SK-N-SH (cell line): ENCODE measurements at regions not wholly inside any gene's neighbourhood (a gene's known extent, or its start where the extent isn't known, plus 50 kb on each side); places are given as distances from the start of the nearest gene placed in this dataset.

ENCODE experiments used
- CTCF ChIA-PET: fragments of 300-600, 350-600 bp; formaldehyde crosslinking; extraction: SDS; loops from one replicate; lab custom pipeline; 2021; lab: Yijun Ruan, JAX
- POLR2A ChIA-PET: fragments of 350-600 bp; sonication (Branson Sonifier 250); formaldehyde crosslinking; extraction: SDS; loops from one replicate; lab custom pipeline; 2020; ENCODE audit warnings: antibody characterized with exemption, inconsistent platforms; lab: Yijun Ruan, JAX
- DNase-seq: peaks from one replicate; pipeline ENCODE4 v3.0.0; 2012
- H2AFZ ChIP-seq: fragments of 200-600 bp; sonication (generic); 2 replicates; pipeline ENCODE4 v1.8.1; 2016; ENCODE audit warnings: antibody characterized with exemption, mild to moderate bottlenecking, low read depth
- H3F3A ChIP-seq: fragments of 200-600 bp; sonication (generic); replicated peaks from 2 replicates; pipeline ENCODE3; 2016; ENCODE audit warnings: antibody characterized with exemption, mild to moderate bottlenecking; ENCODE audit not compliant: insufficient read depth
- H3K27ac ChIP-seq, 2 experiments: fragments of 200-500 bp in 1 of 2; fragments of 200-600 bp in 1 of 2; sonication (Bioruptor generic) in 1 of 2; sonication (generic), shearing (Covaris generic) in 1 of 2; 2 replicates each; pipeline versions ENCODE4 v1.5.1 to v1.6.1; 2014 to 2016; ENCODE audit warnings: low read depth in 2 of 2, inconsistent platforms in 1 of 2, low read length in 1 of 2, mild to moderate bottlenecking in 1 of 2, mixed read lengths in 1 of 2
- H3K27me3 ChIP-seq: fragments of 200-600 bp; sonication (generic), shearing (Covaris generic); 2 replicates; pipeline ENCODE4 v1.6.1; 2016; ENCODE audit warnings: mixed run types; ENCODE audit not compliant: insufficient read depth
- H3K36me3 ChIP-seq, 2 experiments: fragments of 200-500 bp in 1 of 2; fragments of 200-600 bp in 1 of 2; sonication (Bioruptor generic) in 1 of 2; sonication (generic) in 1 of 2; replicated peaks in 1 of 2; 2 replicates each; pipeline versions ENCODE3 to v1.5.1; 2014 to 2016; ENCODE audit warnings: low read length in 1 of 2, mild to moderate bottlenecking in 1 of 2; ENCODE audit not compliant: insufficient read depth in 2 of 2, control insufficient read depth in 1 of 2
- H3K4me1 ChIP-seq, 2 experiments: fragments of 200-500 bp in 1 of 2; fragments of 200-600 bp in 1 of 2; sonication (Bioruptor generic) in 1 of 2; sonication (generic), shearing (Covaris generic) in 1 of 2; 2 replicates each; pipeline versions ENCODE4 v1.5.1 to v1.6.1; 2014 to 2016; ENCODE audit warnings: low read depth in 1 of 2, low read length in 1 of 2, mixed run types in 1 of 2; ENCODE audit not compliant: insufficient read depth in 2 of 2, control insufficient read depth in 1 of 2
- H3K4me2 ChIP-seq: fragments of 200-600 bp; sonication (generic), shearing (Covaris generic); 2 replicates; pipeline ENCODE4 v1.6.1; 2017; ENCODE audit warnings: mixed run types
- H3K4me3 ChIP-seq, 2 experiments: fragments of 200-500 bp in 1 of 2; fragments of 200-600 bp in 1 of 2; sonication (Bioruptor generic) in 1 of 2; sonication (generic), shearing (Covaris generic) in 1 of 2; 2 replicates each; pipeline versions ENCODE4 v1.5.1 to v1.8.1; 2014 to 2016; ENCODE audit warnings: low read depth in 2 of 2, inconsistent platforms in 1 of 2, low read length in 1 of 2, mild to moderate bottlenecking in 1 of 2, mixed read lengths in 1 of 2, moderate library complexity in 1 of 2
- H3K79me2 ChIP-seq: fragments of 200-600 bp; sonication (generic); 2 replicates; pipeline ENCODE4 v1.8.1; 2017; ENCODE audit warnings: mild to moderate bottlenecking; ENCODE audit not compliant: insufficient read depth
- H3K9ac ChIP-seq: fragments of 200-600 bp; sonication (generic); 2 replicates; pipeline ENCODE4 v1.6.1; 2017; ENCODE audit warnings: mixed run types
- H3K9me2 ChIP-seq: fragments of 200-600 bp; sonication (generic); 2 replicates; pipeline ENCODE4 v1.6.1; 2017; ENCODE audit warnings: mixed run types
- H3K9me3 ChIP-seq: fragments of 200-600 bp; sonication (generic); 2 replicates; pipeline ENCODE4 v1.6.1; 2017; ENCODE audit warnings: mixed run types, mild to moderate bottlenecking, moderate library complexity
- H4K20me1 ChIP-seq: fragments of 200-600 bp; sonication (generic); 2 replicates; pipeline ENCODE4 v1.6.1; 2017; ENCODE audit warnings: mild to moderate bottlenecking, mixed run types; ENCODE audit not compliant: insufficient read depth
- CHD2 ChIP-seq: fragments of 150-350 bp; IDR thresholded peaks from 2 replicates; pipeline ENCODE4 v1.6.1; 2018; ENCODE audit warnings: low read length; ENCODE audit not compliant: partially characterized antibody
- ELF1 ChIP-seq: IDR thresholded peaks from 2 replicates; pipeline ENCODE4 v1.4.0; 2012
- EP300 ChIP-seq, 2 experiments: IDR thresholded peaks; 2 replicates each; pipeline versions ENCODE4 v1.4.0 to v1.6.1; 2012; ENCODE audit warnings: borderline replicate concordance in 1 of 2, low read depth in 1 of 2, low read length in 1 of 2
- FOSL2 ChIP-seq: IDR thresholded peaks from 2 replicates; pipeline ENCODE4 v1.4.0; 2012; ENCODE audit warnings: low read depth, mild to moderate bottlenecking, moderate library complexity, borderline replicate concordance
- FOXM1 ChIP-seq: IDR thresholded peaks from 2 replicates; pipeline ENCODE4 v1.4.0; 2012; ENCODE audit warnings: low read depth, mild to moderate bottlenecking
- GABPA ChIP-seq: IDR thresholded peaks from 2 replicates; pipeline ENCODE4 v1.4.0; 2012; ENCODE audit warnings: low read depth, mild to moderate bottlenecking
- JUND ChIP-seq: IDR thresholded peaks from 2 replicates; pipeline ENCODE4 v1.4.0; 2012
- MEF2A ChIP-seq: IDR thresholded peaks from 2 replicates; pipeline ENCODE4 v1.4.0; 2012; ENCODE audit warnings: low read depth, borderline replicate concordance
- MXI1 ChIP-seq: IDR thresholded peaks from 2 replicates; pipeline ENCODE4 v1.6.1; 2012; ENCODE audit warnings: mild to moderate bottlenecking, low read depth, low read length, improper control_type of control experiment
- NFIC ChIP-seq: IDR thresholded peaks from 2 replicates; pipeline ENCODE4 v1.4.0; 2012; ENCODE audit warnings: borderline replicate concordance
- POLR2AphosphoS5 ChIP-seq: IDR thresholded peaks from 2 replicates; pipeline ENCODE4 v1.6.1; 2012; ENCODE audit warnings: low read depth, low read length
- RCOR1 ChIP-seq: fragments of 150-350 bp; IDR thresholded peaks from 2 replicates; pipeline ENCODE4 v1.6.1; 2017; ENCODE audit warnings: antibody characterized with exemption, low read length
- RXRA ChIP-seq: IDR thresholded peaks from 2 replicates; pipeline ENCODE4 v1.4.0; 2012; ENCODE audit warnings: low read depth, mild to moderate bottlenecking, borderline replicate concordance
- SIN3A ChIP-seq: IDR thresholded peaks from 2 replicates; pipeline ENCODE4 v1.6.1; 2012; ENCODE audit warnings: low read depth, mild to moderate bottlenecking, low read length, moderate library complexity, borderline replicate concordance
- SMC3 ChIP-seq: IDR thresholded peaks from 2 replicates; pipeline ENCODE4 v1.6.1; 2012; ENCODE audit warnings: low read depth, low read length, improper control_type of control experiment
- TCF12 ChIP-seq: IDR thresholded peaks from 2 replicates; pipeline ENCODE4 v1.4.0; 2012
- TEAD4 ChIP-seq: IDR thresholded peaks from 2 replicates; pipeline ENCODE4 v1.4.0; 2012; ENCODE audit warnings: mild to moderate bottlenecking, borderline replicate concordance; ENCODE audit not compliant: insufficient read depth
- WGBS: methylation state at CpG from one replicate; pipeline ENCODE4 v1.1.6; 2017; ENCODE audit warnings: low lambda C conversion rate; 5-methylcytosine and 5-hydroxymethylcytosine counted together
- TF ChIP-seq, protein P1 (sequence below): IDR thresholded peaks from 2 replicates; pipeline ENCODE4 v1.4.0; 2012; ENCODE audit warnings: low read depth, borderline replicate concordance
- TF ChIP-seq, protein P2 (sequence below): IDR thresholded peaks from 2 replicates; pipeline ENCODE4; 2012
- TF ChIP-seq, protein P3 (sequence below): IDR thresholded peaks from 2 replicates; pipeline ENCODE4 v1.4.0; 2012; ENCODE audit warnings: low read depth, borderline replicate concordance

DNA sequence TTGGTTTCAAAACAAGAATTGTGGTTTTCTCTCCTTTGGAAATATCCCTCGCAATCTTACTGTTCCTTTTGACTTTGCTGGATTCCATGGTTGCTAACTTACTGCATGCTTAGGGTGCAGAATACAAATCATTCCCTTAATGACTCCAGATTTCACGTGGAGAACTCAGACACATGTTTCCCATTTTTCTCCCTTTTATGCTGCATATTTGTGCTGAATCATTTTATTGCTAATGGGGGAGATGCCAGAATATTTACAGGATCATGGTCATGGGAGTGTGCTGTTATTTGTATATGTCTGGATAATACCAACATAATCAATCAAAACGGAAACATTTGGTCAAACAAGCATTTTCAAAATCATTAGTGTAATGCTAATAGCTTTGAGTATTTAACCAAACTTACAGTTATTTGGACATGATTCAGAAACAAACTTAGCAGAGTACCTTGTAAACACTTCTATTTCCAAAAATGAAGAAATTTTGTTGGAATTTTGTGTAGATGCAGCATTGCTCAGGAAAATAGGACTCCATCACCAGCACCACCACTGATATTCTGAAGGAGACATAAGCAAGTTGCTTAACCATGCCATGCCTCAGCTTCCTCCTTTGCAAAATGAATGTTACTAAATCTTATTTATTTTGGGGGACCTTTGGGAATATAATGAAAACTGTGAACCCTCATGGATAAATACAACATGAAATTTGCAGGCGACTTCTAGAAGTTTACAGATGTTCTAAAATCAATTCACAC lies 122.5 kb upstream of the RND3 start:
- 0 out of 4 replicates have a peak overlapping the region, but pooled peaks of 1 of the 2 experiments have one; percentile 2 for H3K4me3 ChIP-seq
- no peak overlapping the region; the same call in 1 of the 2 replicates for H2AFZ ChIP-seq
- H3F3A ChIP-seq, result no peaks in the 10 kb centered on the region
- no peaks in the 10 kb centered on the region for H3K9me3 ChIP-seq
- H3K4me2 ChIP-seq, result no peak overlapping the region
- no peaks in the 10 kb centered on the region for H3K27me3 ChIP-seq
- no peaks in the 10 kb centered on the region for H3K36me3 ChIP-seq
- ChIA-PET CTCF (interaction anchor here (1.3 to 1.7 kb wide), 3 partner anchors 9 to 18 kb away, joined by 3 to 6 read pairs (median 3); no protein-coding TSS in a partner anchor), POLR2A (no interaction called here)
- peaks cover 6% of the 10 kb centered on the region in 2 experiments; a peak in 3 of 4 replicates for H3K4me1 ChIP-seq
- 36% methylated on average over 4 of the region's 4 CpGs for WGBS
- DNase-seq, result no peak
- TF ChIP-seq SIN3A, result no peak
- TF ChIP-seq EP300 (IDR thresholded peaks at IDR 0.05; ENCODE audit: borderline replicate concordance in 1 of 2, low read depth in 1 of 2, low read length in 1 of 2), result peak; percentile 57 to 85; a peak in 3 of 4 replicates
- TF ChIP-seq, protein P1, sequence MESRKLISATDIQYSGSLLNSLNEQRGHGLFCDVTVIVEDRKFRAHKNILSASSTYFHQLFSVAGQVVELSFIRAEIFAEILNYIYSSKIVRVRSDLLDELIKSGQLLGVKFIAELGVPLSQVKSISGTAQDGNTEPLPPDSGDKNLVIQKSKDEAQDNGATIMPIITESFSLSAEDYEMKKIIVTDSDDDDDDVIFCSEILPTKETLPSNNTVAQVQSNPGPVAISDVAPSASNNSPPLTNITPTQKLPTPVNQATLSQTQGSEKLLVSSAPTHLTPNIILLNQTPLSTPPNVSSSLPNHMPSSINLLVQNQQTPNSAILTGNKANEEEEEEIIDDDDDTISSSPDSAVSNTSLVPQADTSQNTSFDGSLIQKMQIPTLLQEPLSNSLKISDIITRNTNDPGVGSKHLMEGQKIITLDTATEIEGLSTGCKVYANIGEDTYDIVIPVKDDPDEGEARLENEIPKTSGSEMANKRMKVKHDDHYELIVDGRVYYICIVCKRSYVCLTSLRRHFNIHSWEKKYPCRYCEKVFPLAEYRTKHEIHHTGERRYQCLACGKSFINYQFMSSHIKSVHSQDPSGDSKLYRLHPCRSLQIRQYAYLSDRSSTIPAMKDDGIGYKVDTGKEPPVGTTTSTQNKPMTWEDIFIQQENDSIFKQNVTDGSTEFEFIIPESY, result no peak
- TF ChIP-seq MXI1, result no peak
- TF ChIP-seq NFIC, result peak; percentile 76
- TF ChIP-seq RXRA, result peak; percentile 21; the same call in 1 of the 2 replicates
- peak; percentile 60 for TF ChIP-seq JUND
- TF ChIP-seq, protein P2, sequence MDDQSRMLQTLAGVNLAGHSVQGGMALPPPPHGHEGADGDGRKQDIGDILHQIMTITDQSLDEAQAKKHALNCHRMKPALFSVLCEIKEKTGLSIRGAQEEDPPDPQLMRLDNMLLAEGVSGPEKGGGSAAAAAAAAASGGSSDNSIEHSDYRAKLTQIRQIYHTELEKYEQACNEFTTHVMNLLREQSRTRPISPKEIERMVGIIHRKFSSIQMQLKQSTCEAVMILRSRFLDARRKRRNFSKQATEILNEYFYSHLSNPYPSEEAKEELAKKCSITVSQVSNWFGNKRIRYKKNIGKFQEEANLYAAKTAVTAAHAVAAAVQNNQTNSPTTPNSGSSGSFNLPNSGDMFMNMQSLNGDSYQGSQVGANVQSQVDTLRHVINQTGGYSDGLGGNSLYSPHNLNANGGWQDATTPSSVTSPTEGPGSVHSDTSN, result peak; percentile 78
- TF ChIP-seq SMC3, result peak; percentile 7; the same call in 1 of the 2 replicates
- peak; percentile 63; the same call in 1 of the 2 replicates for TF ChIP-seq FOSL2
- no peak for TF ChIP-seq ELF1
- no peak for TF ChIP-seq GABPA
- peak; percentile 96 for TF ChIP-seq TCF12
- no peak for TF ChIP-seq CHD2
- TF ChIP-seq MEF2A, result no peak
- TF ChIP-seq RCOR1, result no peak
- TF ChIP-seq TEAD4, result peak; percentile 69; the same call in 1 of the 2 replicates
- TF ChIP-seq, protein P3, sequence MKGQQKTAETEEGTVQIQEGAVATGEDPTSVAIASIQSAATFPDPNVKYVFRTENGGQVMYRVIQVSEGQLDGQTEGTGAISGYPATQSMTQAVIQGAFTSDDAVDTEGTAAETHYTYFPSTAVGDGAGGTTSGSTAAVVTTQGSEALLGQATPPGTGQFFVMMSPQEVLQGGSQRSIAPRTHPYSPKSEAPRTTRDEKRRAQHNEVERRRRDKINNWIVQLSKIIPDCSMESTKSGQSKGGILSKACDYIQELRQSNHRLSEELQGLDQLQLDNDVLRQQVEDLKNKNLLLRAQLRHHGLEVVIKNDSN, result no peak
- TF ChIP-seq POLR2AphosphoS5, result 0 out of 2 replicates have a peak, but pooled peaks have one; percentile 34
- TF ChIP-seq FOXM1, result 0 out of 2 replicates have a peak, but pooled peaks have one; percentile 54
- H3K9ac ChIP-seq, result peak overlapping the region; percentile 4; the same call in 1 of the 2 replicates
- H3K9me2 ChIP-seq, result no peaks in the 10 kb centered on the region
- no peaks in the 10 kb centered on the region for H4K20me1 ChIP-seq
- no peaks in the 10 kb centered on the region for H3K79me2 ChIP-seq
- peak overlapping the region; percentile 25 to 60; a peak in 2 of 4 replicates for H3K27ac ChIP-seq
